ENCODE measurements at regions not wholly inside any gene's neighbourhood (a gene's known extent, or its start where the extent isn't known, plus 50 kb on each side); places are given as distances from the start of the nearest gene placed in this dataset.

- no peak for TF ChIP-seq CTCF (IDR thresholded peaks at IDR 0.05)
- TF ChIP-seq POLR2AphosphoS5 (IDR thresholded peaks at IDR 0.05): no peak
- no peak for TF ChIP-seq POLR2A (IDR thresholded peaks at IDR 0.05)
- no peak for TF ChIP-seq EP300 (IDR thresholded peaks at IDR 0.05)
Measured at GRCh38 chr4:135833529-135833928, 1631.9 kb upstream of the PABPC4L start.
